HL-60/S4 treated with retinoic acid at 250 ng/mL for 4 days and 3 days (cell line): ENCODE measurements at regions not wholly inside any gene's neighbourhood (a gene's known extent, or its start where the extent isn't known, plus 50 kb on each side); places are given as distances from the start of the nearest gene placed in this dataset.

Source experiments
- in situ Hi-C: fragments of 300-500 bp; cut with MboI; formaldehyde crosslinking; loops from 2 replicates; pipeline ENCODE4 v1.7.0; 2022; ENCODE audit warnings: low sequenced_read_pairs

DNA sequence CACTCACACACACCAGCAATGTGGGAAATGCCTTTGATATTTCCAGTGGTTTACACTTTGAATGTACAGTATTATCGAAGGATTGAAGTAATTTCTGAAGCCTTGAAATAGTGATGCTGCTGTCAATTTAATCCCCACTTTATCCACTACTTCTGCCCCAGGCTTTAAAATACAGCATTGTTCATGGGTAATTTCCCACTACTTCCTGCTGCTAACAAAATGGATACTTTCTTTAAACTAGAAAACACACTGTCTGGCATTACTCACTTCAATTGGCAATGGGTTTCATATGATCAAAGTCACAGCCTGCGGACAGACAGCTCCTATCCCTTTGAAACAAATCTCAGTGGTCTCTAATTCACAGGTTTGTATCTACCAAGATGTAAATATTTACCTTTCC lies 292.2 kb downstream of the CDH11 start:
- in situ Hi-C loops: no loop called here

- in situ Hi-C loops: no loop called here
Measured at GRCh38 chr16:64826374-64826773, 295.5 kb downstream of the CDH11 start.

DNA sequence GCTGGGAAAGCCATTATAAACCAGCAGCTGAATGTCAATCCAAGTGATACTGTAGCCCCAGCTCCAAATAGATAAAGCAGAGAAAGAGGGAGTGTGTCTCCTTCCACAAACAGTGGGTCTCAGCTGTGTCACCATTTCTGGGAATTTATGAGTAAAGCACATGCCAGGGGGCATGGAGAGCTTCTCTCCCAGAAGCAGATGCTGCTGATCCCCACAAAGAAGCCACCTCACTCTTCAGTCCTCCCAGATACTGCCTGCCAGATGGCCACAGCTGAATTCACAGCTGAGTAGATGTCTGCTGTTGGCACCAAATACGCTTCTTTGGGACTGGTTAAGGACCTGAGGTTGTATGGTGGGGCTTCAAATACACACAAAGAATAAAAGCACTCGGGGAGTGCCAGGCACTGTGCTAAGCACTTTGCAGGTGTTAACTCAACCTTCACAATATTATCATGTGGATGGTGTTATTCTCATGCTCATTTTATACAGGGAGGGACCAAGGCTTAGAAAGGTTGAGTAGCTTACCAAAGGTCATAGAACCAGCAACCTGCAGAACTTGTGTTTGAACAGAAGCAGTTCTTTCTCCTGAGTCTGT lies 298.3 kb downstream of the CDH11 start:
- in situ Hi-C loops: no loop called here

- in situ Hi-C loops: no loop called here
Measured at GRCh38 chr16:64809876-64810629, 311.8 kb downstream of the CDH11 start.

DNA sequence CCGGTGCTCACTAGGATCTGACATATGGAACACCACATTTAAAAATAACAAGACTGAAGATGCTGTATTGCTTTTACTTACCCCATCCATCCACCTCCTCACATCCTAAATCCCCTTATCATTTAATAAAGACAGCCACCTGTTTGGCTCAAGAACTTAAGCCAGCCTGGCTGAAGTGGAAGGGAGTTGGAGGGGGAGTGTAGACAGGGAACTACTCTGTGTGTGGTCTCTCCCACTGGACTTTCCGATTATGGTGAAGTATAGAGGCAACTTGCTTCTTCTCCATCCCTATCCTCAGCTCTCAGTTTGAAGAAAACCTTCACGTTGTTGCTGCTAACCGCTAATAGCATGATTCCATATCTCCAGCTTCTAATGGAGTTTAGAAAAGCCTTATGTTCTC lies 313.4 kb downstream of the CDH11 start:
- in situ Hi-C loops: no loop called here

GRCh38 chr16:64791756-64792155 lies 330.1 kb downstream of the CDH11 start:
- in situ Hi-C loops: no loop called here

DNA sequence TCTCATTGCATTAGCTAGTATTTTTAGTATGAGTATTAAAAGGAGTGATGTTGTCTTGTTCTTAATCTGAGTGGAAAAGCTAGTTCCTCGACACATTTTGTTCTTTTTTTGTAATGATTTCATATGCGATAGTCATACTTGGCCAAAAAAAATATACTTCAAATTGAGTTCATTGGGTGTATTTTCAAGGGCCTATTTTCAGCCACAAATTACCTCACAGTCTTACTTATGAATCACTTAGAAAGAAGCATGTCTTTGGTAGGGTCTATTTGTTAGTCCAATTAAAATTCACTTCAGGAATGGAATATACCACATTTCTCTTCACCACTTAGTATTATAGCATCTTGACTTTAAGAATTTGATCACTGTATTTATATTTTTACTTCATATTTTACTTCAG lies 337.2 kb downstream of the CDH11 start:
- in situ Hi-C loops: no loop called here

DNA sequence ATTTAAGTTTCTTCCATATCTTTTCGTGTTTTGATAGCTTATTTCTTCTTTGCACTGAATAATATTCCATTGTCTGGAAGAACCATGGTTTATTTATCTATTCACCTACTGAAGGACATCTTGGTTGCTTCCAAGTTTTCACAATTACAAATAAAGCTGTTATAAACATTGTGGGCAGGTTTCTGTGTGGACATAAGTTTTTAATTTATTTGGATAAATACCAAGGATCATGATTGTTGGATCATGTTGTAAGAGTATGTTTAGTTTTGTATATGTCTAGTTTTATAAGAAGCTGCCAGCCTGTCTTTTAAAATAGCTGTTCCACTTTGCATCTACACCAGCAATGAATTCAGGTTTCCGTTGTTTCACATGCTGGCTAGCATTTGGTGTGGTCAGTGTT lies 339.4 kb downstream of the CDH11 start:
- in situ Hi-C loops: no loop called here

GRCh38 chr16:64780445-64780844 lies 341.4 kb downstream of the CDH11 start:
- in situ Hi-C loops: no loop called here

GRCh38 chr16:64778777-64779176 lies 343.1 kb downstream of the CDH11 start:
- in situ Hi-C loops: no loop called here

DNA sequence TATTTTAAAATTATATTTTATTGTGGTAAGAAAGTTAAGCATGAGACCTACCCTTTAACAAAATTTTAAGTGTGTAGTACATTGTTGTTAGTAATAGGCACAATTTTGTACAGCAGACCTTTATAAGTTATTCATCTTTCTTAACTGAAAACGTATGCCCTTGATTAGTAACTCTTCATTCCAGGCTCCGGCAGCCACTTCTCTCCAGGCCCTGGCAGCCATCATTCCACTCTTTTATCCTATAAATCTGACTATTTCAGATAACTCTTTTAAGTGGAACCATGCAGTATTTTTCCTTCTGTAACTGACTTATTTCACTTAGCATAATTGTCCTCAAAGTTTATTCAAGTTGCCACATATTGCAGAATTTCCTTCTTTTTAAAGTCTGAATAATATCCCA lies 348.2 kb downstream of the CDH11 start:
- in situ Hi-C loops: no loop called here

- in situ Hi-C loops: no loop called here
Measured at GRCh38 chr16:64773184-64773583, 348.7 kb downstream of the CDH11 start.

DNA sequence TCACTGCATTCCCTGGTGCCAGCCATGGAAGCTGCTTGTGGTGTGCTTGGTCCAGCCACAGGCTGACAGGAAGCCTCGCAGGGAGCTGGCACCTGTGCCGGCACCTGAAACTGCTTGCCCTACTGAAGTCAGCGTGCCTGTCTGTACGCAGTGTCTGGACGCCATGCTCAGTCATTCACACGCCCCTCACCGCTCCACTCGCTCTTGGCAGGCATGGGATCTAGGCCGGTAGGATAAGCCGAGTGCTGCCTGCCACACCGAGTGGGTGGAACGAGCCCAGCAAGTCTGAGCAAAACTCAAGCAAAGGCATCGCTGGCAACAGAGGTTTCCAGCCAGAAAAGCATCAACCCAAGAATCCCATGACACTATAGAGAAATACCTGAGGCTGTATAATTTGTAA lies 350.6 kb downstream of the CDH11 start:
- in situ Hi-C loops: no loop called here

- in situ Hi-C loops: no loop called here
Measured at GRCh38 chr16:64762211-64762610, 359.7 kb downstream of the CDH11 start.

GRCh38 chr16:64754279-64754678 lies 367.6 kb downstream of the CDH11 start:
- in situ Hi-C loops: no loop called here

DNA sequence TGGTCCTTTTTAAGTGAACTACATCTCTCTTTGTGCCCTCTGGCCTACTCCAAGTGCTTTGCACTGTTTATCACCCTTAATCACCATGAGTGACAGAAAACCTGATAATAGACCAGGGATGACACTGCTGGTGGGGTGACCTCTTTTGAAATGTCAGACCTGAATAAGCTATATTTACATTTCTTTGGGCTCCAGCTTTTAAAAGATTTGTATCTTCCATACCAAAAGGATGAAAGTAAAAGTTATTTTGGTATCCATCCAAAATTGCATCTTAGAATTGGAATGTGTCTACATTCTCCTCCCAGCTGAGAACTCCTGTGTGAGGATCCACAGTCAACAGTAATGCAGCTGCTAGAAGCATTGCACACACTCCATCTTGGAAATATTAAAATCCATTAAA lies 370.0 kb downstream of the CDH11 start:
- in situ Hi-C loops: no loop called here

DNA sequence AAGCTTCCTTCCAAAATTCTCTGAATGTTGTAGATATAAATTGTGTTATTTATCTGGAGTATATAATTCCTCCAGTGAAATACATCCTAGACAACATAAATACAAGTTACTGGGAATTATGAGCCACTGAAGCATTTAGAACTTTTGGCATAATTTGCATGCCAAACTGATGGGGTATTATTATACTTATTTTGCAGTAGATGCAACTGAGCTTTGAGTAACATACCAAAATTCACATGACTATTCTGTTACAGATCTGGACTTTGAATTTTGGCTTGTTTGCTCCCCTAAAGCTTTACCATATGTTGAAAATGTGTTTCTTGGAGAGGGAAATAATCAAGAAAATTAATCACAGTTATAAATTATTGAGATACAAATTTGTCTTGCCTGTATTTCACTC lies 372.5 kb downstream of the CDH11 start:
- in situ Hi-C loops: no loop called here

DNA sequence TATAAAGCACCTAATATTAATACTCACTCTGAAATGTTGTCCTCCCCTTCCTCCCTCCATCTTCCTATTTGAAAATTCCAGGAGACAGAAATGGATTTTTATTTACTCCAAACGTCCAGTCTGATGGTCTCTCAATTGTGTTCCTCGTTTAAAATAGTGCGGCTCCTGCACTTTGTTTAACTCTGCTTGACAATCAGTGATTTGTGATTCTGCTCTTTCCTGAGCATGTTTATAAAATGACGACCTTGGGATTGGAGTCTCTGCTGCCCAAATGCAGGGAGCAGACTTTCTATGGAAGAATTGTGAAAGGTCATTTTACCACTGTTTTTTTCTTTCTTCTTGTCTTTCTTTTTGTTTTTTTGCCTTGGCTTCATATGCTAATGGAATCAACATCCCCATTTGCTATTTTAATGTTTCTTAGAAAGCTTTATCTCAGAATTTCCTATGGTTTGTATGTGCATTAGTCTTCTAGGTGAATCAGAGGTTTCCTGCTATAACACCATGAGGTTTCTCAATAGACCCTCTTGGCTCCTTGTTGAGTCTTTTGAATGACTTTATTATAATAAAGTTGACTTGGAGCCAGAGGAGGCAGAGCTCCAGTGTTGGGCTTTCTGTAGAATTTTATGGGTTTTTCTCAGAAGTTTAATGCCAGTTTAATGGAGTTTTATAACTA lies 376.5 kb downstream of the CDH11 start:
- in situ Hi-C loops: no loop called here

DNA sequence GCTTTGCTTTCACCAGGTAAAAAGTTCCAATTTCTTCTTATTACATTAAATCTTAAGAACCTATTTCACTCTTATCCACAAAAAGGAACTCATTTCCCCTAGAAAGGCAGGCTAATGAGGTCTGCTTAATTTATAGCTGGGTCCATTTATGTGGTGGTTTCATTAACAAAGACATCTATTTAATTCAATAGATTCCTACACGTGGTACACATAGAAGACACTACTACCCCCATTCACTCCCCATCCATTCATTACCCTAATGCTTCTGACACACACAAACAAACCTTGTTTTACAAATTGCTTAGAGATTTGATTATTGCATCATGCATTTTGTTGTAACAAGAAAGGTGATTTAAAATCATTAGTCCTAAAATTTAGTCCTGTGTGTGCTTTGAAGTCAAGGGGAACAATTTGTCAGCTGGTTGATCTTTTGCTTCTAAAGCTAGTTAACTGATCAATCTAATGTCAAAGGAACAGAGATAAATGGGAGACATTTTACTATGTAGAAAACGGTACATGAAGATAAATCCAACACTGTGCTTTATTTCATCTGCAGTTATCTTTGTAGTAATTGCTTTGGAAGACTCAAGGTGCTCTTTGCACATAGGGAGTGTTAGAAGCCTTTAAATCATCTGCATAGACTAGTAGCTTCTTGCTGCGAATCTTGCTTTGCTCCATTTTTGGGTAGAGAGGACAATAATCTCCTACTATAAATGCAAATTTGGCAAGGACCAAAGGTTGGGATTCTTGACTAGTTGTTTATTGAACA lies 379.2 kb downstream of the CDH11 start:
- in situ Hi-C loops: no loop called here

DNA sequence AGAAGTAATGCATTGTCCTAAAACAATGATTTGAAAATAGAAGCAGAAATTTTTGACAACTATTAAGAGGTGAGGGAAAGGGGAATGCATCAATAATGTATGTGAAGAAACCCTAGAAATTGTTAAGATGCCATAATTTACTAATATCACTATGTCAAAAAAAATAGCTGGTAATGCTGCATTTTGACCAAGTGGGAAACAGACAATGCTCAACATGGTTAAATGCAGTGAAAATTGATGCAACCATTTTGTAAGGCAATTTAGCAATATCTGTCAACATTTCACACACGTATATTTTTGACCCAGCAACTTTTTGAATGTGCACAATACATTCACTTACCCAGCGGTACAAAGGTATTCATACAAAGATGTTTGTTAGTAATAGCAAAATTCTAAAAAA lies 381.6 kb downstream of the CDH11 start:
- in situ Hi-C loops: no loop called here

DNA sequence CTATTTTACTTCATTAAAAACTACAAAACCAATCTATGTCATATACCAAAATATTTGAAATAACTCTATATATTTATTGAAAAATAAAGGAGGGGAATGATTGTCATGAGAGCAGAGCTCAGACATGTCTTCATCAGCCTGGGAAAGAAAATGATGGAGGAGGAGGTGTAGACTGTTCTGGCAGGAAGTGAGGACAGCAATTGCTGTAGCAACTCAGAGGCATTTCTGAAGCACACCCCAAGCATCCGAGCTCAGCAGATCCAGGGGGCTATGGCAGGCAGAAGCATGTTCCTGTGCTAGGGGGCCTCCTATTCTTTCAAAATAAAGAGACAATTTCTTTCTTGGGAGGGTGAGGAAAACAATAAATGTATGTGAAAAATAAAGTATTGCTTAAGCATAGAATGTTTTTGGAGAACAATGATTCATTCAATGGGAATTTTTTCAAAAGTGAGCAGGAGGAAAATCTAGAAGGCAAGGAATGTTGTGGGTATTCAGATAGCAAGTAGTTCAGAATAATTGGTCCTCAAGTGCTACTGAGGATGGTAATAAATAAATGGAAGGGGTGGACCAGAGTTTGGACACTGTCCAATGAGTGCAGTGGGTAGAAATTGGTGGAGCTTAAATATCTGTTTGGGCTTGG lies 383.4 kb downstream of the CDH11 start:
- in situ Hi-C loops: no loop called here
